Mesothelial cell of epicardium (in vitro differentiated cells): ENCODE measurements at regions not wholly inside any gene's neighbourhood (a gene's known extent, or its start where the extent isn't known, plus 50 kb on each side); places are given as distances from the start of the nearest gene placed in this dataset.

ENCODE experiments used
- DNase-seq, 2 experiments: peaks; one replicate each; pipeline ENCODE4 v3.0.0; 2021; ENCODE audit warnings: low spot score in 2 of 2; ENCODE audit not compliant: unreplicated experiment in 2 of 2
- H3K27ac Mint-ChIP-seq: 2 replicates; pipeline ENCODE4 v1.8.0; 2021; ENCODE audit warnings: mixed read lengths
- H3K27me3 Mint-ChIP-seq: 2 replicates; pipeline ENCODE4 v1.8.0; 2021; ENCODE audit warnings: low read depth, mixed read lengths
- H3K36me3 Mint-ChIP-seq: 2 replicates; pipeline ENCODE4 v1.8.0; 2021; ENCODE audit warnings: mixed read lengths
- H3K4me1 Mint-ChIP-seq: 2 replicates; pipeline ENCODE4 v1.8.0; 2021; ENCODE audit warnings: mixed read lengths
- H3K4me3 Mint-ChIP-seq: 2 replicates; pipeline ENCODE4 v1.8.0; 2021; ENCODE audit warnings: mild to moderate bottlenecking, moderate library complexity, mixed read lengths
- H3K9me3 Mint-ChIP-seq: 2 replicates; pipeline ENCODE4 v1.8.0; 2021; ENCODE audit warnings: mixed read lengths
- TF ChIP-seq, protein P1 (sequence below): fragments of 200-600 bp; sonication (generic); IDR thresholded peaks from one replicate; pipeline ENCODE4 v1.5.0; 2021; ENCODE audit warnings: antibody characterized with exemption; ENCODE audit not compliant: unreplicated experiment

DNA sequence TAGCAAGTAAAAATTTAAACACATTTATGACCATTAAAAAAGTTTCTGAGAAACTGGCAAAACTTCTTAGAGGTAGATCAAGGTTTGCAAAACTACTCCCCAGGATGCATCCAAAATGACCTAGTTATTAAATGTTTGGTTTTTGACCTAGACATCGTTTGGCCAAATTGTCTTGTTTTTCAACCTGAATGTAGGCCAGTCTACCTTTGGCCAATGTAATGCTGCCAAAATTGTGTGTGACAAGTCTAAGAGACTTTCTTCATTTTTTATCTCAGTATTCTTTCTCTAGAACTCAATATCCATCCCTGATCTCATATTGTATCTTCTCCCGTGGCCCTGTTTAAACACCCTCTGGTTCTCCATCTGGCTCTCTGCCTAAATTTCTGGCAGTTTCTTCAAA, 202.0 kb downstream of the CXCL12 start:
- Mint-ChIP-seq H3K4me3 (no peak overlapping the region), H3K36me3 (no peaks in the 10 kb centered on the region), H3K9me3 (peaks cover 4% of the 10 kb centered on the region), H3K27ac (no peak overlapping the region), H3K4me1 (peaks cover 1% of the 10 kb centered on the region), H3K27me3 (no peaks in the 10 kb centered on the region)
- no peak for DNase-seq
- TF ChIP-seq, protein P1, sequence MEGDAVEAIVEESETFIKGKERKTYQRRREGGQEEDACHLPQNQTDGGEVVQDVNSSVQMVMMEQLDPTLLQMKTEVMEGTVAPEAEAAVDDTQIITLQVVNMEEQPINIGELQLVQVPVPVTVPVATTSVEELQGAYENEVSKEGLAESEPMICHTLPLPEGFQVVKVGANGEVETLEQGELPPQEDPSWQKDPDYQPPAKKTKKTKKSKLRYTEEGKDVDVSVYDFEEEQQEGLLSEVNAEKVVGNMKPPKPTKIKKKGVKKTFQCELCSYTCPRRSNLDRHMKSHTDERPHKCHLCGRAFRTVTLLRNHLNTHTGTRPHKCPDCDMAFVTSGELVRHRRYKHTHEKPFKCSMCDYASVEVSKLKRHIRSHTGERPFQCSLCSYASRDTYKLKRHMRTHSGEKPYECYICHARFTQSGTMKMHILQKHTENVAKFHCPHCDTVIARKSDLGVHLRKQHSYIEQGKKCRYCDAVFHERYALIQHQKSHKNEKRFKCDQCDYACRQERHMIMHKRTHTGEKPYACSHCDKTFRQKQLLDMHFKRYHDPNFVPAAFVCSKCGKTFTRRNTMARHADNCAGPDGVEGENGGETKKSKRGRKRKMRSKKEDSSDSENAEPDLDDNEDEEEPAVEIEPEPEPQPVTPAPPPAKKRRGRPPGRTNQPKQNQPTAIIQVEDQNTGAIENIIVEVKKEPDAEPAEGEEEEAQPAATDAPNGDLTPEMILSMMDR = no peak

DNA sequence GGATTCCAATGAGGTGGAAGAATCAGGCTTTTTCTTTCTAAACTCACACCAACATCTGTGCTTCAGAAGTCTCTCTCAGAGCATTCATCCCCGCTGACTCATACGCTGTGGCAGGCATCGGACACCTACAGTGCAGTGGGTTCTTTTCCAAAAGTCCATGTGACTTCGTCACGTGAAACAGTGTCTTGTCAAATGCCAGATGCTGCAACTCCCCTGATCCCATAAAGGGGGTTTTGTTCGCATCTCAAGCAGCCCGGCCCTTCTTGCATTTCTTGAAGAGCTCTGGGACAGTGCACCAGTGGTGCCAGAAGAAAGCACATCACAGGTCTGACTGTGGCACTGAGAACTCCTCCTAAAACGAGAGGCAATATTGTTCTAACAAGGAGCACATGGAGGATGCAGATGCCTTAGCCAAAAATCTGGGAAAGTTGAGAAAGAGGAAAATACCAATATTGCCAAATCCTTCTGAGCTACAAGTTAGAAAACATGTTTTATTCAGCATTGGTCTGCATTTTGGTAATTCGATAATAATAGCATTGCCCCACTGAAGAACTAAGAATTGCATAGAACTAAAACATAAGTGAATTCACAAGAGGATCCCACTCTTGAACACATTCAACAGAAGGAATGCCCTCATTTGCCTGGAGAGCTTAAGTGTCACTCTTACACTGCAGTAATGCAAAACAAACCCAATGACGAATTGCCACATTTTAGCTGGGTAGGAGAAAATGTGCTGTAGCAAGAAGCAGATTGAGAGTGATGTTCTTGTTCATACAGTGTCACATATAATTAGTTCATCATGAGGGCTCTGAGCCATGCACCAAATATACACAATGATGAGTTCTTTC, 204.4 kb downstream of the CXCL12 start:
- Mint-ChIP-seq H3K4me3 (no peak overlapping the region), H3K4me1 (peaks cover 14% of the 10 kb centered on the region), H3K27me3 (no peaks in the 10 kb centered on the region), H3K36me3 (no peaks in the 10 kb centered on the region), H3K9me3 (peaks cover 4% of the 10 kb centered on the region), H3K27ac (no peak overlapping the region)
- DNase-seq = no peak
- TF ChIP-seq, protein P1 = no peak

DNA sequence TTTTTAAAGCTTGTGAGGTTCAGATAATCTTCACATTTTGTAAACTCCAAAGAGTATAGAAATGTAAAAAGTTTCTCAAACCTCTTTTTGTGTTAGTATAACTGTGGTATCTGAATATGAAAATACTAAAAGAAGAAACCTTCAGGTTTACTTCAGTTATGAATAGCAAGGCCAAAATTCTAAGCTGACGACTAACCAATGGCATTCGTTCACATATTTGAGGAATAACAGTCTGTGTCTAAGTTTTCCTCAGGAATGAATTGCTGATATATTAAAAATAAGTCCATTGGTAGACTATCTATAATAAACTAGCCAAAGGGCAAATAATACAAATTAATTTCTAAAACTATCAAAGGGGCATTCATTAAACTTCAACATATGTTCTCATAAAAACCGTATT, 206.0 kb downstream of the CXCL12 start:
- Mint-ChIP-seq H3K4me3 (no peak overlapping the region), H3K36me3 (no peaks in the 10 kb centered on the region), H3K9me3 (peaks cover 4% of the 10 kb centered on the region), H3K27me3 (no peaks in the 10 kb centered on the region), H3K4me1 (peaks cover 30% of the 10 kb centered on the region), H3K27ac (no peak overlapping the region)
- no peak for DNase-seq
- TF ChIP-seq, protein P1 = no peak

DNA sequence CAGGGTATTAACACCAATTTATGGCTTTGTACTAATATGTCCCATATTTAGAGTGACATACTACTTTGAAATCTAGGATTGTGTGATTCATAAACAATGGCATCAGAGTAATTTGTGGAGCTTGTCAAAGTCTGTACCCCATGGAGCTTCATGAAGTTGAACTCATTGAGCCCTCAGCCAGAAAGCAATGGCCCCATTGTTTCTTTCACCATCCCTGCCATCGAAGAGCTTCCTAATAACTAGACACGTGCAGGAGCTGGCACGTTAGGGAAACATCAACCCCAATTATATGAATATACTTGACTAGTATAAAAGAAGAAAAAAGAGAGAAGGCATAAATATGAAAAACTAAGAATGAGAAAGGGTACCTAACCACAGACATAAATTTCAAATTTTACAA, 206.6 kb downstream of the CXCL12 start:
- Mint-ChIP-seq H3K9me3 (peaks cover 4% of the 10 kb centered on the region), H3K4me1 (peaks cover 35% of the 10 kb centered on the region), H3K4me3 (no peak overlapping the region), H3K27ac (no peak overlapping the region), H3K27me3 (no peaks in the 10 kb centered on the region), H3K36me3 (no peaks in the 10 kb centered on the region)
- TF ChIP-seq, protein P1 = no peak
- no peak for DNase-seq

DNA sequence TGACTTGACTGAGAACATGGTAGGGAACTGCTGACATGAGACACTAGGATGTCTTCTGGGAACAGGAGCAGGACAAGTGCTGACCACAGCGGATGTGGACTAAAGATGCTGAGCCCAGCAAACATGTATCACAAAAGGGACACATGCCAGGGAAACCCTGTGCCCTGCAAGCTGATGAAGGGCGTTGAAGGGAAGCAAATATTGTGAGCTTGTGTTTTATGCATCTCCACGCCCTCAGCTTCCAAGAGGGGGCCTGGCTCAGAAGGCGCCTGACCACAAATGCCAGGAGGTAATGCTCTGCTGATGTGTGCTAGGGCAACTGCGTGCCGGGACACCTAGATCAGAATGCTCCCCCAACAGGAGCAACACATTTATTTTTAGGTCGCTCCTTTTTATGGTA, 207.3 kb downstream of the CXCL12 start:
- Mint-ChIP-seq H3K27ac (no peak overlapping the region), H3K27me3 (no peaks in the 10 kb centered on the region), H3K4me1 (peaks cover 42% of the 10 kb centered on the region), H3K9me3 (peaks cover 4% of the 10 kb centered on the region), H3K4me3 (no peak overlapping the region), H3K36me3 (no peaks in the 10 kb centered on the region)
- no peak for DNase-seq
- TF ChIP-seq, protein P1 = no peak
